ENCODE measurements at regions not wholly inside any gene's neighbourhood (a gene's known extent, or its start where the extent isn't known, plus 50 kb on each side); places are given as distances from the start of the nearest gene placed in this dataset.

- H3K36me3 Mint-ChIP-seq (ENCODE audit: low read depth), result no peaks in the 10 kb centered on the region
- no peaks in the 10 kb centered on the region for H3K4me1 Mint-ChIP-seq
Measured at GRCh38 chr1:102580806-102581205, 527.5 kb downstream of the COL11A1 start.

GRCh38 chr1:102578804-102579203 is 529.5 kb downstream of the COL11A1 start:
- H3K36me3 Mint-ChIP-seq (ENCODE audit: low read depth), result no peaks in the 10 kb centered on the region
- no peaks in the 10 kb centered on the region for H3K27me3 Mint-ChIP-seq (ENCODE audit: low read depth)
- no peaks in the 10 kb centered on the region for H3K9me3 Mint-ChIP-seq
- H3K27ac Mint-ChIP-seq, result no peak overlapping the region
- H3K4me1 Mint-ChIP-seq, result no peaks in the 10 kb centered on the region
- no peak for TF ChIP-seq CTCF (IDR thresholded peaks at IDR 0.05; ENCODE audit: unreplicated experiment in 3 of 3)
- no peak overlapping the region for H3K4me3 Mint-ChIP-seq

More at GRCh38 chr1:102580806-102581205, 527.5 kb downstream of the COL11A1 start:
- TF ChIP-seq CTCF (IDR thresholded peaks at IDR 0.05; ENCODE audit: unreplicated experiment in 3 of 3), result no peak
- Mint-ChIP-seq H3K27me3 (ENCODE audit: low read depth) (no peaks in the 10 kb centered on the region), H3K9me3 (no peaks in the 10 kb centered on the region), H3K4me3 (no peak overlapping the region), H3K27ac (no peak overlapping the region)

- Mint-ChIP-seq H3K36me3 (ENCODE audit: low read depth) (no peaks in the 10 kb centered on the region), H3K4me3 (no peak overlapping the region), H3K27ac (no peak overlapping the region), H3K9me3 (no peaks in the 10 kb centered on the region), H3K27me3 (ENCODE audit: low read depth) (no peaks in the 10 kb centered on the region), H3K4me1 (no peaks in the 10 kb centered on the region)
- no peak for TF ChIP-seq CTCF (IDR thresholded peaks at IDR 0.05; ENCODE audit: unreplicated experiment in 3 of 3)
Measured at GRCh38 chr1:102572637-102573036, 535.7 kb downstream of the COL11A1 start.

GRCh38 chr1:102566182-102566581 is 542.1 kb downstream of the COL11A1 start:
- Mint-ChIP-seq H3K27me3 (ENCODE audit: low read depth) (peaks cover 3% of the 10 kb centered on the region), H3K4me1 (no peaks in the 10 kb centered on the region), H3K9me3 (no peaks in the 10 kb centered on the region), H3K4me3 (no peak overlapping the region), H3K36me3 (ENCODE audit: low read depth) (no peaks in the 10 kb centered on the region), H3K27ac (no peak overlapping the region)
- no peak for TF ChIP-seq CTCF (IDR thresholded peaks at IDR 0.05; ENCODE audit: unreplicated experiment in 3 of 3)

GRCh38 chr1:102562380-102562779 is 545.9 kb downstream of the COL11A1 start:
- H3K4me1 Mint-ChIP-seq, result no peaks in the 10 kb centered on the region
- TF ChIP-seq CTCF (IDR thresholded peaks at IDR 0.05; ENCODE audit: unreplicated experiment in 3 of 3), result no peak
- no peaks in the 10 kb centered on the region for H3K9me3 Mint-ChIP-seq
- no peak overlapping the region for H3K27ac Mint-ChIP-seq
- H3K27me3 Mint-ChIP-seq (ENCODE audit: low read depth), result peaks cover 3% of the 10 kb centered on the region
- H3K4me3 Mint-ChIP-seq, result no peak overlapping the region
- H3K36me3 Mint-ChIP-seq (ENCODE audit: low read depth), result no peaks in the 10 kb centered on the region

GRCh38 chr1:102550729-102551384 is 554.1 kb upstream of the OLFM3 start:
- Mint-ChIP-seq H3K4me1 (no peaks in the 10 kb centered on the region), H3K4me3 (no peak overlapping the region), H3K27ac (no peak overlapping the region), H3K36me3 (ENCODE audit: low read depth) (no peaks in the 10 kb centered on the region), H3K9me3 (no peaks in the 10 kb centered on the region), H3K27me3 (ENCODE audit: low read depth) (no peaks in the 10 kb centered on the region)
- no peak for TF ChIP-seq CTCF (IDR thresholded peaks at IDR 0.05; ENCODE audit: unreplicated experiment in 3 of 3)

All from nephron (organoid).